Inferior parietal cortex (tissue), 1 donor: ENCODE measurements at regions not wholly inside any gene's neighbourhood (a gene's known extent, or its start where the extent isn't known, plus 50 kb on each side); places are given as distances from the start of the nearest gene placed in this dataset.

Experiments
- DNase-seq: peaks from one replicate; pipeline ENCODE4 v3.0.0-alpha.2; 2016; ENCODE audit errors: extremely low spot score

GRCh38 chr17:33352526-33352925, 59.4 kb upstream of the ASIC2 start:
- DNase-seq, result no peak

- DNase-seq, result no peak
Observed at GRCh38 chr17:33356266-33356665, 63.2 kb upstream of the ASIC2 start.

GRCh38 chr17:33363475-33363874, 70.4 kb upstream of the ASIC2 start:
- no peak for DNase-seq

- no peak for DNase-seq
Observed at GRCh38 chr17:33366960-33367359, 73.9 kb upstream of the ASIC2 start.

GRCh38 chr17:33369149-33369548, 76.1 kb upstream of the ASIC2 start:
- DNase-seq, result no peak

GRCh38 chr17:33369876-33370275, 76.8 kb upstream of the ASIC2 start:
- DNase-seq, result no peak

GRCh38 chr17:33370401-33370800, 77.3 kb upstream of the ASIC2 start:
- DNase-seq, result no peak

GRCh38 chr17:33371377-33371776, 78.3 kb upstream of the ASIC2 start:
- DNase-seq, result no peak

GRCh38 chr17:33373273-33373672, 80.2 kb upstream of the ASIC2 start:
- no peak for DNase-seq

- DNase-seq, result no peak
Observed at GRCh38 chr17:33375103-33375502, 82.0 kb upstream of the ASIC2 start.

GRCh38 chr17:33375783-33376182, 82.7 kb upstream of the ASIC2 start:
- DNase-seq, result no peak

GRCh38 chr17:33377837-33378595, 84.9 kb upstream of the ASIC2 start:
- no peak for DNase-seq

- no peak for DNase-seq
Observed at GRCh38 chr17:33381201-33381600, 88.1 kb upstream of the ASIC2 start.

- no peak for DNase-seq
Observed at GRCh38 chr17:33383488-33384023, 90.5 kb upstream of the ASIC2 start.

- no peak for DNase-seq
Observed at GRCh38 chr17:33385133-33385532, 92.0 kb upstream of the ASIC2 start.

- no peak for DNase-seq
Observed at GRCh38 chr17:33385713-33386112, 92.6 kb upstream of the ASIC2 start.

- DNase-seq, result no peak
Observed at GRCh38 chr17:33387406-33387805, 94.3 kb upstream of the ASIC2 start.

- no peak for DNase-seq
Observed at GRCh38 chr17:33389504-33390135, 96.5 kb upstream of the ASIC2 start.

GRCh38 chr17:33390479-33391176, 97.5 kb upstream of the ASIC2 start:
- DNase-seq, result no peak

GRCh38 chr17:33396818-33397217, 103.7 kb upstream of the ASIC2 start:
- no peak for DNase-seq

- DNase-seq, result no peak
Observed at GRCh38 chr17:33398386-33398785, 105.3 kb upstream of the ASIC2 start.

- DNase-seq, result no peak
Observed at GRCh38 chr17:33401249-33401648, 108.2 kb upstream of the ASIC2 start.

GRCh38 chr17:33403194-33403593, 110.1 kb upstream of the ASIC2 start:
- no peak for DNase-seq
